Brain microvascular endothelial cell (primary cell): ENCODE measurements at regions not wholly inside any gene's neighbourhood (a gene's known extent, or its start where the extent isn't known, plus 50 kb on each side); places are given as distances from the start of the nearest gene placed in this dataset.

ENCODE experiments used
- DNase-seq: peaks from one replicate; pipeline ENCODE4 v3.0.0-alpha.2; 2020
- H3K27ac ChIP-seq: fragments of 250-450 bp; sonication (Bioruptor Pico); 2 replicates; pipeline ENCODE4 v1.5.1; 2020; ENCODE audit warnings: mild to moderate bottlenecking, moderate library complexity
- H3K27me3 ChIP-seq: fragments of 250-450 bp; sonication (Bioruptor Pico); replicated peaks from 2 replicates; pipeline ENCODE4 v1.5.1; 2020; ENCODE audit warnings: mild to moderate bottlenecking
- H3K36me3 ChIP-seq: fragments of 250-450 bp; sonication (Bioruptor Pico); replicated peaks from 2 replicates; pipeline ENCODE4 v1.5.1; 2020; ENCODE audit warnings: mild to moderate bottlenecking
- H3K4me3 ChIP-seq: 2 replicates; pipeline ENCODE4 v1.5.1; 2011; ENCODE audit warnings: low read depth, mild to moderate bottlenecking, control low read depth, low read length, moderate library complexity
- CTCF ChIP-seq: IDR thresholded peaks from 2 replicates; pipeline ENCODE4 v1.5.1; 2011; ENCODE audit warnings: low read depth, mild to moderate bottlenecking, moderate library complexity, low read length, control low read depth, inconsistent platforms; ENCODE audit errors: missing control alignments
- in situ Hi-C: cut with HindIII; loops from 2 replicates; pipeline ENCODE4 v1.10.0; 2017; ENCODE audit warnings: low sequenced_read_pairs, low pct_ligation_motif_present

GRCh38 chr1:208837242-208837641, 593.1 kb upstream of the PLXNA2 start:
- H3K27me3 ChIP-seq: no peaks in the 10 kb centered on the region
- no peak for DNase-seq
- no peak overlapping the region for H3K4me3 ChIP-seq
- no peaks in the 10 kb centered on the region for H3K36me3 ChIP-seq
- no peak for TF ChIP-seq CTCF
- in situ Hi-C loops: no loop called here
- H3K27ac ChIP-seq: no peak overlapping the region

- TF ChIP-seq CTCF: no peak
- in situ Hi-C loops: no loop called here
- DNase-seq: no peak
- Histone ChIP-seq H3K27me3 (no peaks in the 10 kb centered on the region), H3K36me3 (no peaks in the 10 kb centered on the region), H3K27ac (no peak overlapping the region), H3K4me3 (no peak overlapping the region)
These were observed 597.3 kb upstream of the PLXNA2 start for GRCh38 chr1:208841436-208841835.

- H3K36me3 ChIP-seq: no peaks in the 10 kb centered on the region
- in situ Hi-C loops: no loop called here
- no peak for DNase-seq
- no peaks in the 10 kb centered on the region for H3K27me3 ChIP-seq
- H3K27ac ChIP-seq: no peak overlapping the region
- no peak for TF ChIP-seq CTCF
- H3K4me3 ChIP-seq: no peak overlapping the region
These were observed 598.3 kb upstream of the PLXNA2 start for GRCh38 chr1:208842451-208842850.

- Histone ChIP-seq H3K4me3 (no peak overlapping the region), H3K36me3 (no peaks in the 10 kb centered on the region), H3K27ac (no peak overlapping the region), H3K27me3 (no peaks in the 10 kb centered on the region)
- DNase-seq: no peak
- no peak for TF ChIP-seq CTCF
- in situ Hi-C loops: no loop called here
These were observed 600.0 kb upstream of the PLXNA2 start for GRCh38 chr1:208844158-208844557.

GRCh38 chr1:208848854-208849253, 604.7 kb upstream of the PLXNA2 start:
- Histone ChIP-seq H3K4me3 (no peak overlapping the region), H3K36me3 (no peaks in the 10 kb centered on the region), H3K27ac (no peak overlapping the region), H3K27me3 (no peaks in the 10 kb centered on the region)
- TF ChIP-seq CTCF: no peak
- in situ Hi-C loops: no loop called here
- DNase-seq: no peak

- no peak for TF ChIP-seq CTCF
- H3K36me3 ChIP-seq: no peaks in the 10 kb centered on the region
- DNase-seq: no peak
- no peak overlapping the region for H3K4me3 ChIP-seq
- H3K27me3 ChIP-seq: no peaks in the 10 kb centered on the region
- H3K27ac ChIP-seq: no peak overlapping the region
- in situ Hi-C loops: no loop called here
These were observed 606.3 kb upstream of the PLXNA2 start for GRCh38 chr1:208850442-208850841.
